WI38 (cell line): ENCODE measurements at regions not wholly inside any gene's neighbourhood (a gene's known extent, or its start where the extent isn't known, plus 50 kb on each side); places are given as distances from the start of the nearest gene placed in this dataset.

ENCODE experiments used
- H3K4me3 ChIP-seq: 2 replicates; pipeline ENCODE4 v1.5.1; 2011; ENCODE audit warnings: low read depth, mild to moderate bottlenecking, control low read depth, low read length
- TF ChIP-seq, protein P1 (sequence below): IDR thresholded peaks from 2 replicates; pipeline ENCODE4 v1.5.1; 2012; ENCODE audit warnings: low read depth, mild to moderate bottlenecking, control low read depth, low read length

DNA sequence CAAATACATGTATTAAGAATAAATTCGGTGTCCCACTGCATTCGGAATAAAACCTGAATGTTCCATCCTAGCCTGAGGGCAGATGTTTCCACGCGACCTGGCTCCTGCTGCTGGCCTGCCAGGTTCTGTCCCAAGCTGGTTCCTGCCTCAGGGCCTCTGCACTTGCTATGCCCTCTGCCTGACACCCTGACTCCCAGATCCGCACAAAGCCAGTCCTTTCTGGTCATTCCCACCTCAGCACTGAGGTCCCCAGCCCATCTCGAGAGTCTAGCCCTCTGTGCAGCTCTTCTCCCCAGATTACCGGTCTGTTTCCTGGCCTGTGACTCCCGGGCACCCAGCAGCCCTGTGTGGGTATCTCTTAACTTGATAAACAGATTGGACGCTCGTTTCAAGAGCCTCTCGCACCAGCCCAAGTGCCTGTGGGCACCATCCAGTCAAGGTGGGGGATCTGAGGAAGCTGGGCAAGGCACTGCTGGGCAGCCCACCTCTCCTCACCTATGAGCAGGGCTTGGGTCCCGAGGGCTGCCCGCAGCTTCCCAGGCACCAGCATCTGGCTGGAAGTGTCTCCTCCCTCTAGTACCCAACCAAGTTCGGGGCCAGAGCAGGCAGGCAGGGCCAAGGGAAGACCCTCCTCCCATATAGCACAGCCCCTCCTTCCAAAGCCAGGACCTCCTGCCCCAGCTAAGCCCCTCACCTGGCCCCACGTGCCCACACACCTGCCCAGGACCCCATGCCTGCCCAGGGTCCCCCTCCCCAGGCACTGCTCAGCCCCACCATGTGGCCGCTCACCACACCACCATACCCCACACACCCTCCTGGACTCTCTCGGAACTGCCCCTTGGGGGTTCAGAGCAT, 132.2 kb downstream of the NCOR2 start:
- TF ChIP-seq, protein P1, sequence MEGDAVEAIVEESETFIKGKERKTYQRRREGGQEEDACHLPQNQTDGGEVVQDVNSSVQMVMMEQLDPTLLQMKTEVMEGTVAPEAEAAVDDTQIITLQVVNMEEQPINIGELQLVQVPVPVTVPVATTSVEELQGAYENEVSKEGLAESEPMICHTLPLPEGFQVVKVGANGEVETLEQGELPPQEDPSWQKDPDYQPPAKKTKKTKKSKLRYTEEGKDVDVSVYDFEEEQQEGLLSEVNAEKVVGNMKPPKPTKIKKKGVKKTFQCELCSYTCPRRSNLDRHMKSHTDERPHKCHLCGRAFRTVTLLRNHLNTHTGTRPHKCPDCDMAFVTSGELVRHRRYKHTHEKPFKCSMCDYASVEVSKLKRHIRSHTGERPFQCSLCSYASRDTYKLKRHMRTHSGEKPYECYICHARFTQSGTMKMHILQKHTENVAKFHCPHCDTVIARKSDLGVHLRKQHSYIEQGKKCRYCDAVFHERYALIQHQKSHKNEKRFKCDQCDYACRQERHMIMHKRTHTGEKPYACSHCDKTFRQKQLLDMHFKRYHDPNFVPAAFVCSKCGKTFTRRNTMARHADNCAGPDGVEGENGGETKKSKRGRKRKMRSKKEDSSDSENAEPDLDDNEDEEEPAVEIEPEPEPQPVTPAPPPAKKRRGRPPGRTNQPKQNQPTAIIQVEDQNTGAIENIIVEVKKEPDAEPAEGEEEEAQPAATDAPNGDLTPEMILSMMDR: no peak
- H3K4me3 ChIP-seq: no peak overlapping the region

DNA sequence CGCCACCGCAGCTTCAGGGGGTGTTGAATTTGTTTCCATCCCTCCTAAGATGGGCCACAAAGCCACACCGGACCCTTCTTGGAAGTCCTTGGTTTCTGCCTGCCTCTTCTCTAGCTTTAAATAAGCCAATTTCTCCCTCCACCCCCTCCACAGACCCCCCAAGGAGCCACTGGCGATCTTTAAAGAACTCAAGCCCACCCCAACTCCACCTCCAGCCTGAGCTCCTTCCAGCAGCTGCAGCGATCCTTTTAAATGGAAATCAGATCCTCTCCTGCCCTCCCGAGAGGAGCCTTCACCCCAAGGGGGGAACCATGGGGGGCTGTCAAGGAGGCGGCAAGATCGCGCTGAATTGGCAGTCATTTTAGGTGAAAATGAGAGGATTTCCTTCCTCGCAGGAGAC, 133.1 kb downstream of the NCOR2 start:
- no peak overlapping the region for H3K4me3 ChIP-seq
- TF ChIP-seq, protein P1: no peak

DNA sequence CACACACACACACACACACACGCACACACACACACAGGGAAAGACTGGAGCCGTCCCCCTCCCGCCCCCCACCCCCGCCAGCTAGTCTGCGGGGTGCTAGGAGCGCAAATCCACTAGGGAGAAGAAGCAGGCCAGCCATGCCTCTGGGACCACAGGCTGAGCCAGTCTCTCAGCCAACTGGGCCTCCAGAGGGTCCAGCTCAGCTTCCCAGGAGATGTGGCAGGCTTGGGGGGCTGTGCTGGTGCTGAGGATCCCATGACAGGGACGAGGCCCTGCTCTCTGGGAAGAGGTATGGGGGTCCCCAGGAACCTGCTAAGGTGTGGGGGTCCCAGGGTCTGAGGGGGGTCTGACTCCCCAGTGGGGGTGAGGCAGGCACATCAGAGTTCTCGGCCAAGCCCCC, 133.5 kb downstream of the NCOR2 start:
- no peak overlapping the region for H3K4me3 ChIP-seq
- TF ChIP-seq, protein P1: no peak

DNA sequence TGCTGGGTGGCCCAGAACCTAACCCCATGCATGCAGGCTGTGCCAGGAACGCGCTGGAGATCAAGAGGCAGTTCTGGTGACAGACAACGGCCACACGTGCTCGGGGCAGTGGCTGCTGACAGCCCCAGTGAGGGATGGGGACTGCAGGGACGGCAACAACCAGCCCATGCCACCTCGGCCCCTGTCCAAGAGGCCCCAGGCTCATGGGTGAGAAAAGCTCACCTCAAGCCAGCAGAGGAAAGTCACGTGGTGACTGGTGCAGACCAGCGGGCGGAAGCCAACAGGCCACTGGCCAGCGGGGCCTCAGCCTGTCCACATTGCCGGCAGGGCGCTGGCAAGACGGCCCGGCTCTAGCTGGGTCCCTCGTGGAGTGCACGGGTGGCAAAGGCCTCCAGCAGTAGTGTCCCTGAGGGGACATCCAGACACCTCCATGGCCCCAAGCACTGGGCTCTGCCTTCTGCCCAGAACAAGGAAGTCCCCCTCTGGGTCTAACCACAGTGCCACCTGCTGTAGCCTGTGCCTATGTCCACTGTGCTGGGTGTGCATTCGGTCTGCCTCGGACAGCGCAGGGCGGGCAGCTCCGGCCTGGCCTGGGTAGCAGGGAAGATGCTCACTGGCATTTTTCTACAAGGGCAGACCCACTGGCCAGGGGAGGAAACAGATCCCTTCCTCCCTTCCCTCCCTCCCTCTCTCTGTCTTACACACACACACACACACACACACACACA, 134.1 kb downstream of the NCOR2 start:
- H3K4me3 ChIP-seq: no peak overlapping the region
- TF ChIP-seq, protein P1: no peak

DNA sequence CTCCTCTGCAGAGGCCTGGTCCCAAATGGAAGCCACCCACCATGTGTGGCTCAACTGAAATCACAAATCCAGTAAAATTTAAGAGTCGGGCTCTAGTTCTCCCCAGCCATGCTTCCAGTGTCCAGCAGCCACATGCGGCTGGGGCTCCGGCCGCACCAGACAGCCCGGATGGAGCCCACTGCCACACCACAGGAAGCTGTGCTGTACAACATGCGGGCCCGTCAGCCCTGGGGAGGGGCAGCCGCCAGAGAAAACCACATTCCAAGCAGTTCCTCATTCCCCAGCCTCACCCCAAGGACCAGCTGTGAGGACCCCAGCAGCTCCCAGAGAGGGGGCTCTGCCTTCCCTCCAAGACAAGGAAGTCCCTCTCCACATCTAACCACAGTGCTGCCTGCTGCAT, 135.0 kb downstream of the NCOR2 start:
- H3K4me3 ChIP-seq: no peak overlapping the region
- TF ChIP-seq, protein P1: no peak

DNA sequence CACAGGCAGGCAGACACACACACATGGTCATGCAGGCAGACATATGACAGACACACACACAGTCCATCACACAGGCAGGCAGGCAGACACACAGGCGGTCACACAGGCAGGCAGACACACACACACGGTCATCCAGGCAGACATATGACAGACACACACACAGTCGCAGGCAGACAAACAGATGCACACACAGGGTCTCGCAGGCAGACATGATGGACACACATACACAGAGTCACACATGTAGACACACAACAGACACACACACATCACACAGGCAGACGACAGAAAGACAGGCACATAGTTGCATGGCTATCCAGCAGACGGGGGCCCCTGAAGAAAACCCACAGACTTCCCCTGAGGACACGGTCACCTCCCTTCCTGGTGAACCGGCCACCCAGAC, 135.4 kb downstream of the NCOR2 start:
- TF ChIP-seq, protein P1: no peak

DNA sequence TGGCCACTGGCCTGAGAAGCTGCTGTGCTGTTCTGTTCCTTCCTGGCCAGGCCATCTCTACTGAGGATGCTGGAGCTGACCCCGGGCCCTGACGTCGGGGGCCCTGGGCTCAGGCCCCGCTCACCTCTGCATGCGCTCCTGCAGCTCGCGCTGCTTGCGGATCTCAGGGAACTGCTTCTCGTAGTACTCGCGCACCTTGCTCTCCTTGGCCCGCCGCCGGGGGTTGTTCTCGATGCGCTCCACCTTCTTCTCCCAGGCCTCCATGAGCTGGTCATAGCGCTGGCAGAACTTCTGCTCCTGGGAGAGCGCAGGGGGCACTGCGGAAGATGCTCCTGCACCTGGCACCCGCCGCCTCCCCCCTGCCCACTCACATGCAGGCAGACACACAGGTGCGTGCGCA, 135.6 kb downstream of the RFLNA start:
- H3K4me3 ChIP-seq: no peak overlapping the region
- TF ChIP-seq, protein P1: no peak

More for the DNA sequence above, 135.4 kb downstream of the NCOR2 start:
- H3K4me3 ChIP-seq: no peak overlapping the region
